ENCODE measurements at regions not wholly inside any gene's neighbourhood (a gene's known extent, or its start where the extent isn't known, plus 50 kb on each side); places are given as distances from the start of the nearest gene placed in this dataset.
"Not testable (repeated sequence)": the region's sequence is repeated elsewhere in the genome, so short reads cannot be mapped to it uniquely, and the experiment has no call there.

DNA sequence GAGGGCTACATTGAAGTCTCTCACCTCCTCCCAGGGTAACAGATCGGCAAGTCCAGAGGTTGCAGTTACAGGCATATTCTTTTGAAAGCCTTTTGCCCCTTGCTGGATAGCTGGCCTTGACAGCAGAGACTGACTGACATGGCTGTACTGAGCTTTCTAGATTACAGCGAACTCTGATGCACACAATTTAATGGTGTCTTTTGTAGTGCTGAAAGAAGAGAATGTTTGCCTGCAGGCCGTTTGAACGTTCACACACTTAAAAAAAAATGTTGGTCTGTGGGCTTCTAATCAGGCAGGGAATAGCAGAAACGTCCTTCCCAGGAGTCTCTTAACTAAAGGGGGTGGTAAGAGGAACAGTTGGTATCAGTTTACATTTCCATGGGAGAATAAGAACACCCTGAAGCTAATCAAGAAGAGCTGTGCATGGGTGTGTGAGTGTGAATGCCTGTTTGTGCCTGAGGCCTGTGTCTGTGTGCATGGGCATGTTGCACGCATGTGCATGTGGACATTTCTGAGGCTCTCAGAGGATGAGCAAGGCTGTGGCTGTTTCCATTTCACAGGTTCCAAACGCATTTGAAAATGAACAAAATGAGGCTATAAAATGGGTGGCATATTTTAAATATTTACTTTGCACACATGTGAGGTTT is 213.9 kb upstream of the SSTR4 start:
- DNase-seq (ENCODE audit: low spot score), result no peak

GRCh38 chr20:22821796-22822195 is 213.3 kb upstream of the SSTR4 start:
- no peak for DNase-seq (ENCODE audit: low spot score)

DNA sequence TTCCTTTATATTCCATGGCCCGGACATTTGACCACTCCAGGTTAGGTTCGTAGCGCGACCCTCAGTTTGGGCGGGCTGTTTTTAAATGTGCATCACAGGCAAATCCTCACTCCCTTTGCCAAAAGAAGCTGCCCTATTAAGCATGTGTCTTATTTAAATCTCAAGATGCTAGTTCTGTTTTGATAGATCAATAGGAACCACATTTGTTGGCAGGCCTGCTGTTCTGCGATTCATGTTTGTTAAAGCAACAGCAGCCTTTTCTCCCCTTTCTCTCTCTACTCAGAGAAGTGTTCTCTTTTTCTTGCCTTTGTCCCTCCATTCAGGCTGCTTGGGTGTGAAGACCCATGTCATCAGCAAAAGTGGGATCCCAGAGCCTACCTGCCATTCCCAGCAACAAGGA is 212.0 kb upstream of the SSTR4 start:
- no peak for DNase-seq (ENCODE audit: low spot score)

GRCh38 chr20:22824077-22824476 is 211.0 kb upstream of the SSTR4 start:
- no peak for DNase-seq (ENCODE audit: low spot score)

- no peak for DNase-seq (ENCODE audit: low spot score)
Measured at GRCh38 chr20:22825076-22825475, 210.0 kb upstream of the SSTR4 start.

DNA sequence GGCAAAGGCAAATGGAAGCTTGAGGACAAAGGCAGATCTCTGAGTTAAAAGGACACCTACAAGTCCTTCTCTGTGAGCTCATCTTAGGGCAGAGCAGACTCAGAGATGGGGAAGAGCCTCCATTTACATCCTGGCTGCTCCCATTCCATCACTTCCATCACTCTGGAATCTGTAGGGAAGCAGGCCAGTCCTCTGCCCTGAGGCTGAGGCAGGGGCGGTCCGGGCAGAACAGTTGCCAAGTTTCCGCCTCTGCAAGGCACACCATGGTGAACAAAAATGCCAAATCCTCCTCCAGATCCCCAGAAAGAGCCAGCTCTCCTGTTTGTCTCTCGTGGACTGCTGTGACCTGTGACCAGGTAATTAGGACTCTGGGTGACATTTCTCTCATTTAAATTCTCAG is 209.6 kb upstream of the SSTR4 start:
- DNase-seq (ENCODE audit: low spot score), result no peak

GRCh38 chr20:22826306-22827230 is 208.5 kb upstream of the SSTR4 start:
- no peak for DNase-seq (ENCODE audit: low spot score)

GRCh38 chr20:22827916-22828315 is 207.2 kb upstream of the SSTR4 start:
- DNase-seq (ENCODE audit: low spot score), result no peak

- no peak for DNase-seq (ENCODE audit: low spot score)
Measured at GRCh38 chr20:22829356-22829755, 205.8 kb upstream of the SSTR4 start.

DNA sequence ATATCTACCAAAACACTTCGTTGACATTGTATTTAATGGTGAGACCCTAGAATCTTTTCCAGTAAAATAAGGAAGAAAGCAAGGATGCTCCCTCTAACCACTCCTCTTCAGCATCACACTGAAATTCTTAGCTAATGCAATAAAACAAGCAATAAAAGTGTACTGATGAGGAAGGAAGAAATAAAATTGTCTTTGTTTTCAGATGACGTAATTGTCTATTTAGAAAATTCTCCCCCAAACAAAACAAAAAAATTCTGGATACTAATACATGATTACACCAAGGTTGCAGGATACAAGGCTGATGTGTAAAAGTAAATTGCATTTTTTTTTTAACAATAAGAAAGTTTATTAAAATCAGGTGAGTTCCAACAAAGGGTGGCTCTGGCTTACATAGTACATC is 205.0 kb upstream of the SSTR4 start:
- no peak for DNase-seq (ENCODE audit: low spot score)

DNA sequence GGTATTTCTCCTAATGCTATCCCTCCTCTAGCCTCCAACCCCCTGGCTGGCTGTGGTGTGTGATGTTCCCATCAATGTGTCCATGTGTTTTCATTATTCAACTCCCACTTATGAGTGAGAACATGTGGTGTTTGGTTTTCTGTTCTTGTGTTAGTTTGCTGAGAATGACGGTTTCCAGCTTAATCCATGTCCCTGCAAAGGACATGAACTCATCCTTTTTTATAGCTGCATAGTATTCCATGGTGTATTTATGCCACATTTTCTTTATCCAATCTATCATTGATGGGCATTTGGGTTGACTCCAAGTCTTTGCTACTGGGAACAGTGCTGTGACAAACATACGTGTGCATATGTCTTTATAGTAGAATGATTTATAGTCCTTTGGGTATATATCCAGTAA is 204.4 kb upstream of the SSTR4 start:
- not testable (repeated sequence) for DNase-seq (ENCODE audit: low spot score)

DNA sequence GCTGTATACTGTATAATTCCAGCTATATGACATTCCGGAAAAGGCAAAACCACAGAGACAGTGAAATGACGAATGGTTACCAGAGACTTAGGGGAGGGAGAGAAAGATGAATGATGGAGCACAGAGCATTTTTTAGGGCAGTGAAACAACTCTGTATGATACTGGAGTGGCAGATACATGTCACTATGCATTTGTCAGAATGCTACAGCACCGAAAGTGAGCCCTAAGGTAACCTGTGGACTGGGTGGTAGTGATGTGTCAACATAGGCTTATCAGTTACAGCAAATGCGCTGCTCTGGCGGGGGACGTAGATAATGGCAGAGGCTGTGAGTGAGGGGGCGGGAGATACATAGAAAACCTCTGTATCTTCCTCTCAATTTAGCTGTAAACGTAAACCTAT is 201.3 kb upstream of the SSTR4 start:
- no peak for DNase-seq (ENCODE audit: low spot score)

GRCh38 chr20:22834651-22835256 is 200.4 kb upstream of the SSTR4 start:
- no peak for DNase-seq (ENCODE audit: low spot score)

GRCh38 chr20:22836211-22836610 is 198.9 kb upstream of the SSTR4 start:
- DNase-seq (ENCODE audit: low spot score), result no peak

GRCh38 chr20:22836877-22837276 is 198.2 kb upstream of the SSTR4 start:
- DNase-seq (ENCODE audit: low spot score), result no peak

GRCh38 chr20:22838001-22838400 is 197.1 kb upstream of the SSTR4 start:
- DNase-seq (ENCODE audit: low spot score), result no peak

- DNase-seq (ENCODE audit: low spot score), result no peak
Measured at GRCh38 chr20:22841846-22842245, 193.3 kb upstream of the SSTR4 start.

GRCh38 chr20:22842793-22843192 is 192.3 kb upstream of the SSTR4 start:
- no peak for DNase-seq (ENCODE audit: low spot score)

DNA sequence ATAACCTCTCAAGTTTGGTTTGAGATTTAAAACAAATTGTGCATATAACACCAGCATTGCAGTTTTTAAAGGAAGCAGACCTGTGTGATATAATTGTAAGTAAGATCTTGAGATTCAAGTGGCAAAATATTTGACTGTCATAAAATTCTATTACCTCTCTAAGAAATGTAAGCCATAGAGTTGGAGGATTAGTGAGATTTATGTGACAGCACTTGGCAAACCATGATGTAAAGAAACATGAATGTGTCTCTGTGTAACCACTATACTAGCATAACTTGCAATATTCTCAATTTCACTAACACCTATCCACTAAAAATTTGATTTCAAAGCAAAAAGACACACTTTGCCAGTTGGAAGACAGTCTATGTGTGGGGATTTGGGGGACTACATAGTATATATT is 190.2 kb upstream of the SSTR4 start:
- DNase-seq (ENCODE audit: low spot score), result no peak

- DNase-seq (ENCODE audit: low spot score), result no peak
Measured at GRCh38 chr20:22846863-22847262, 188.2 kb upstream of the SSTR4 start.

GRCh38 chr20:22848364-22848763 is 186.7 kb upstream of the SSTR4 start:
- DNase-seq (ENCODE audit: low spot score), result no peak

GRCh38 chr20:22851679-22852346 is 183.3 kb upstream of the SSTR4 start:
- DNase-seq (ENCODE audit: low spot score), result not testable (repeated sequence)

Data from cerebellar cortex (tissue), 1 donor.